D721Med (cell line): ENCODE measurements at regions not wholly inside any gene's neighbourhood (a gene's known extent, or its start where the extent isn't known, plus 50 kb on each side); places are given as distances from the start of the nearest gene placed in this dataset.

Source experiments
- DNase-seq: peaks from one replicate; pipeline ENCODE4 v3.0.0; 2011; ENCODE audit warnings: low spot score; ENCODE audit not compliant: insufficient read length
- FAIRE-seq: peaks from 2 replicates; lab custom pipeline; 2011; peaks lifted over from hg19 to GRCh38; lab: Jason Lieb, UNC
- TF ChIP-seq, protein P1 (sequence below): IDR thresholded peaks from 2 replicates; pipeline ENCODE4 v1.5.1; 2012; ENCODE audit warnings: mild to moderate bottlenecking, control low read depth; ENCODE audit not compliant: insufficient read depth; ENCODE audit errors: missing control alignments

DNA sequence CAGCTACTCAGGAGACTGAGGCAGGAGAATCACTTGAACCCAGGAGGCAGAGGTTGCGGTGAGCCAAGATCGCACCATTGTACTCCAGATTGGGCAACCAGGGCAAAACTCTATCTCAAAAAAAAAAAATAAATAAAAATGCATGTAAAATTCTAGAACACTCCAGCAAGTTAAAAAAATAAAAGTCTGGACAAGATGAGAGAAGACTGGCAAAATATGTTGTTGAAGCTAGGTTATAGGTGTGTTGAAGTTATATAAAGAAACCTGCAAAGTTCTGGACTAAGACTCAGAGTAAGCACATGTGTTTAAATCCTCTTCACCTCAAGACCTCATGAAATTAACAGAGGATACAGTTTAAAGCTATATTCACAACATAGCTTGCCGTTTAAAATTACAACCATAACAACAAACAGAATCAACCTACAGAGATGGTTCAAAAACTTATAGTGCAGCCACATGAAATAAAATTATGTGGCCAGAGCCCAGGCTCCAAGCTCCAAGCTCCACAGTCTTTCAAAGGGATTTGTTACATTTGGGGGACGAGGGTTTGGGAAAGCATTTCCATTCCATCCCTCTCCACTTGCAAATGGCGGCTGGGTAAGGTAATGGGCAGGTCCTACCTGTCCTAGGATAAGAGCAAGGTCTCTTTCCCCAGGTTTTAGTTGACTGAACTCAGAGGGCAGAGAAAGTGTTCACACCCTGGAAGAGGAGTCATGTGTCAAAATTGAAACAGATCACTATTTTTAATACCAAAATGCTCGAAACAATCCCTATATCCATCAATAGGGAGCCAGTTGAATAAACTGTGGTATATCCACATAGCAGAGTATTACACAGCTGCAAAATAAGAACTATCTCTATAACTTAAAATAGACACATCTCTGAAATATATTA lies 59.9 kb upstream of the MYCN start:
- DNase-seq (no peak), FAIRE-seq (no peak)
- TF ChIP-seq, protein P1, sequence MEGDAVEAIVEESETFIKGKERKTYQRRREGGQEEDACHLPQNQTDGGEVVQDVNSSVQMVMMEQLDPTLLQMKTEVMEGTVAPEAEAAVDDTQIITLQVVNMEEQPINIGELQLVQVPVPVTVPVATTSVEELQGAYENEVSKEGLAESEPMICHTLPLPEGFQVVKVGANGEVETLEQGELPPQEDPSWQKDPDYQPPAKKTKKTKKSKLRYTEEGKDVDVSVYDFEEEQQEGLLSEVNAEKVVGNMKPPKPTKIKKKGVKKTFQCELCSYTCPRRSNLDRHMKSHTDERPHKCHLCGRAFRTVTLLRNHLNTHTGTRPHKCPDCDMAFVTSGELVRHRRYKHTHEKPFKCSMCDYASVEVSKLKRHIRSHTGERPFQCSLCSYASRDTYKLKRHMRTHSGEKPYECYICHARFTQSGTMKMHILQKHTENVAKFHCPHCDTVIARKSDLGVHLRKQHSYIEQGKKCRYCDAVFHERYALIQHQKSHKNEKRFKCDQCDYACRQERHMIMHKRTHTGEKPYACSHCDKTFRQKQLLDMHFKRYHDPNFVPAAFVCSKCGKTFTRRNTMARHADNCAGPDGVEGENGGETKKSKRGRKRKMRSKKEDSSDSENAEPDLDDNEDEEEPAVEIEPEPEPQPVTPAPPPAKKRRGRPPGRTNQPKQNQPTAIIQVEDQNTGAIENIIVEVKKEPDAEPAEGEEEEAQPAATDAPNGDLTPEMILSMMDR = no peak

DNA sequence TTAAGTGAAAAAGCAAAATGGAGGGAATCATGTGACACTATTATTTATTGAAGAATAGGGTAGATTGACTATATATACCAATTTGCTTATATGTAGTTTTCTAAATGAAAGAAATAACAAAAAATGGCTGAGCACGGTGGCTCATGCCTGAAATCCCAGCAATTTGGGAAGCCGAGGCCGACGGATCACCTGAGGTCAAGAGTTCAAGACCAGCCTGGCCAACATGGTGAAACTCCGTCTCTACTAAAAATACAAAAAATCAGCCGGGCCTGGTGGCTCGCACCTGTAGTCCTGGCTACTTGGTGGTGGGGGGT lies 59.3 kb upstream of the MYCN start:
- no peak for DNase-seq
- FAIRE-seq = no peak
- TF ChIP-seq, protein P1 = no peak

DNA sequence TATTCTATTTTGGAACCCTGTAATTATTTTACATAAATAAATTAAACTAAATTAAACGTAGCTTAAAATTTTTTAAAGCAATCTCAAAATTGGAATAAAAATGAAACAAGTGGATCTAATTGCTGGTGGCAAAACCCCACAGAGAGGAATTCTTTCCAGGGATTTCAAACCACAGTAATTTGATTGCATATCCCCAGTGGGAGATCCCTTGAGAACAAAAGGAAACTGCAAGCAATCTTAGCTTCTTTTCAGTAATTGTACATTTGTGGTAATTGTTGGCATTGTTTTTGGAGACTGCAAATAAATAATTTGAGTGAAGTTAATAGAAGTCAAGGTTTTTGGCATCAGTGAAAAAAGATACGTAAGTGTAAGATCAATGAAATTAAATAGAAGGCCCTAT lies 58.7 kb upstream of the MYCN start:
- TF ChIP-seq, protein P1 = no peak
- DNase-seq = no peak
- no peak for FAIRE-seq

DNA sequence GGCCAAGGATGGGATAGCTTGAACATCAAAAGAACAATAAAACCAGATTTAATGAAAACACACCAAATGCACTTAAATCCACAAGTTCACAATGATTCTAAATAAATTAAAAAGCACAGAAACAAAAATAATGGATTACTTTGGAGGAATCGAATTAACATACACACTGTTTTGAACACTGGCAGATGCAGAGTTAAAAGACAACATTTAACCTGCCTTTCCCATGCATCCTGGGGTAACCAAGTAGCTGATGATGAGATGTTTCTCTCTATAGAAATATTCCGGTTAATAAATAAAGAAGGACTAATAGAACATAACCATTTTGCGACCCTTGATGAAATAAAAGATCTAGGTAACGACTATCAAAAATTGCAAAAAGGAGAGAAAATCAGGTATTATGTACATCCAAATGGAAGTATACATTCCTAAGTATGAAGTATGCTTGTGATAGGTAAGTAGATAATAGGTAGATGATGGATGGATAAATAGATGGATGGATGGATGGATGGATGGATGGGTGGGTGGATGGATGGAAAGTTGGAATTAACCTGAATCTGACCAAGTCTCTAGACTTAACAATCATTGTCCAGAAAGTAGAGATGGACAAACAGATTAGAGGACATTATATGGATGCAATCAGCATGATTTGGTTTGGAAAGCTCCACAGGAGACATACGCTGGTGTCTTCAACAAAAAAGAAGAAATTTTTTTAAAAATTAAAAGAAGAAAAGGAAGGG lies 57.4 kb upstream of the MYCN start:
- no peak for FAIRE-seq
- TF ChIP-seq, protein P1 = no peak

DNA sequence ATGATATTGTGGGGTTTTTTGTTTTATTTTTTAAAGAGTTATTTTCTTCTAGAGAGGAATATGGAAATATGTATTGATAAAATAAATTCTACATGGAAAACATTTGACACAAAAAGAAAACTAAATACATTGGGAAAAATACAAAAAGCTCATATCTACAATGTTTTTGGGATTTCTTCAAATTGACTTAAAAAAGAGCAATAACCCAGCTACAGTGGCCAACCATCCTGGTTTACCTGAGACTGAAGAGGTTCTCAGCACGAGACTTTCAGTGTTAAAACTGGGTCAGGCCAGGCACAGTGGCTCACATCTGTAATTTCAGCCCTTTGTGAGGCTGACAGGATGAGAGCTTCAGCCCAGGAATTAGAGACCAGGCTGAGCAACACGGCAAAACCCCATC lies 56.7 kb upstream of the MYCN start:
- TF ChIP-seq, protein P1 = no peak
- DNase-seq (no peak), FAIRE-seq (no peak)

More for the DNA sequence above, 57.4 kb upstream of the MYCN start:
- DNase-seq = no peak

DNA sequence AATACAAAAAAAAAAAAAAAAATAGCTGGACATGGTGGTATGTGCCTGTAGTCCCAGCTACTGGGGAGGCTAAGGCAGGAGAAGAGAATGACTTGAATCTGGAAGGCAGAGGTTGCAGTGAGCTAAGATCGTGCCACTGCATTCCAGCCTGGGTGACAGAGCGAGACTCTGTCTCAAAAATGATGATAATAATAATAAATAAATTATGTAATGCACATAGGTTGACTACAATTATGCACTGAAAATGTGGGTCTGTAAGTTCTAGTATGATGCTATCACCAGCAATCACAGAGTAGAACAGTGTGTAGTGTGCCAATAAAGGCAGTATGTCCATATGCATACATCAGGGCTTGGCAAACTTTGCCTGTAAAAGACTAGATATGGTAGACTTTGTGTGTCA lies 55.6 kb upstream of the MYCN start:
- TF ChIP-seq, protein P1 = no peak
- FAIRE-seq (no peak), DNase-seq (no peak)

DNA sequence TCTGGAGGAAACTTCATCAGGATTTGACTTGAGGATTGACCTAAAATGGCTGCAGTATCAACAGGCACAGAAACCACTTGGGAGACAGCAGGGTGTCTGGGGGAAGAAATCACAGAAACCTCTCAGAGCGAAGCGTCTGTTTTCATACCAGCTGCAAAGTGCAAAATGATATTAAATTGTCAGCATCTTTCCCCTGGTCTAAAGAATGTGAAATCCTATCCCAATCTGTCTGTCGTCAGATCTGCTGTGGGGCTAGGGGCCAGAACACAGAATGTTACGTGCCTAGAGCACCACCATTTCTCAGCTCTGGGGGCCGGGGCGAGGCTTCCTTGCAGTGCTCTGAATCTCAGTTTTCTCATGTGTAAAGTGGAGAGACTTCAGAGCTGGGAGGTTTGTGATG lies 54.1 kb upstream of the MYCN start:
- TF ChIP-seq, protein P1 = no peak
- FAIRE-seq = no peak
- DNase-seq = no peak
